SH-SY5Y (cell line): ENCODE measurements at regions not wholly inside any gene's neighbourhood (a gene's known extent, or its start where the extent isn't known, plus 50 kb on each side); places are given as distances from the start of the nearest gene placed in this dataset.

Source experiments
- GATA2 ChIP-seq: IDR thresholded peaks from 2 replicates; pipeline ENCODE4 v1.6.1; 2011; ENCODE audit warnings: mild to moderate bottlenecking, low read depth, low read length
- GATA3 ChIP-seq: IDR thresholded peaks from 2 replicates; pipeline ENCODE4 v1.6.1; 2011; ENCODE audit warnings: low read depth, mild to moderate bottlenecking, low read length, moderate library complexity

DNA sequence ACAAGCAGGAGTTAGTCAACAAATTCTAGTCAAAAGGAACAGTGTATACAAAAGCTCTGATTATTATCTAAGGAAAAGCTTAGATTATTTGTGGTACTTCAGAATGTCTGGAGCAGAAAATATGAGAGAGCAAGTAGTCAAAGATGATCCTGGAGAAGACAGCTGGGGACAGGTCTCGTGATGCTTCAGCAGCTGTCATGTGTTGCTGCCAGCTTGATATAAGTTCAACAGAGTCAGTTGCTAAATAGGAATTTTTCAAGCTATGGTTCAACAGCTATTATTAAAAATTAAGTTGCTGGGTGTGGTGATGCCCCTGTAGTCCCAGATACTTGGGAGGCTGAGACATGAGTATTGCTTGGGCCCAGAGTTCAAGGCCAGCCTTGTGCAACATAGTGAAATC, 240.0 kb upstream of the RHOBTB1 start:
- TF ChIP-seq GATA2 (no peak), GATA3 (no peak)
